Skeletal muscle cell (primary cell): ENCODE measurements at regions not wholly inside any gene's neighbourhood (a gene's known extent, or its start where the extent isn't known, plus 50 kb on each side); places are given as distances from the start of the nearest gene placed in this dataset.
A peak's percentile ranks its signal among the peaks of the same experiment; 100 is the strongest.

Experiments
- DNase-seq: peaks from one replicate; pipeline ENCODE4 v3.0.0-alpha.2; 2010; ENCODE audit warnings: low read depth
- H3K4me3 ChIP-seq: 2 replicates; pipeline ENCODE4 v1.5.1; 2011; ENCODE audit warnings: low read depth, mild to moderate bottlenecking, control low read depth, low read length, moderate library complexity

DNA sequence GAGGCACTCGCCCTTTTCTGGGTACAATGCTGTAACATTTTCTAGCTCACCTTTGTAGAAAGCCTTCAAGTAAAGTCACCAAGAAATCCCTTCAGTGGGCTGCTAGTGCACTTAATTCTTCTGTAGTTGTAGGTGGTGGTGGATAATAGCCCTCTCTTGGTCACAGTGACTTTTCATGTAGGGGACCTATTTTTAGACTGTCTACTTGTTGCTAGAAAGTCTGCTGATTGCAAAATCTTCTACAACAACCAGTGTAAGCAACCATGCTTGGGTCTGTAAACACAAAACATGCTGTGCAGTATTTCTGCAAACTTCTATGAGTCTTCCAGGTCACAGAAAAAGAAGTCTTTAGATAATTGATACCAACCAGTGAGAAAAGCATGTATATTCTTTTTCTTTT lies 55.6 kb downstream of the PBDC1 start:
- DNase-seq: no peak

DNA sequence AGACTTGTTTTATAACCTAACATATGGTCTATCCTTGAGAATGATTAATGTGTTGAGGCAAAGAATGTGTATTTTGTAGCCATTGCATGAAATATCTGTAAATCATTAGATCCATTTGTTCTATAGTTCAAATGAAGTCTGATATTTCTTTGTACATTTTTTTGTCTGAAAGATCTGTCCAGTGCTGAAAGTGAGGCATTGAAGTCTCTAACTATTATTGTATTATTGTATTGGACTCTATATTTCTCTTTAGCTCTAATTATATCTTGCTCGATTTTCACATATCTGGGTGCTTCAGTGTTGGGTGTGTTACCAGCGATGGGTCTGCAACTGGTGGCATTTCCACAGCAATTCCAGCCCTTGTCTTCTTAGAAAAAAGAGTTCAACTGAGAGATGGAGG lies 76.0 kb downstream of the PBDC1 start:
- H3K4me3 ChIP-seq: no peak overlapping the region
- no peak for DNase-seq

More for the DNA sequence above, 55.6 kb downstream of the PBDC1 start:
- no peak overlapping the region for H3K4me3 ChIP-seq

DNA sequence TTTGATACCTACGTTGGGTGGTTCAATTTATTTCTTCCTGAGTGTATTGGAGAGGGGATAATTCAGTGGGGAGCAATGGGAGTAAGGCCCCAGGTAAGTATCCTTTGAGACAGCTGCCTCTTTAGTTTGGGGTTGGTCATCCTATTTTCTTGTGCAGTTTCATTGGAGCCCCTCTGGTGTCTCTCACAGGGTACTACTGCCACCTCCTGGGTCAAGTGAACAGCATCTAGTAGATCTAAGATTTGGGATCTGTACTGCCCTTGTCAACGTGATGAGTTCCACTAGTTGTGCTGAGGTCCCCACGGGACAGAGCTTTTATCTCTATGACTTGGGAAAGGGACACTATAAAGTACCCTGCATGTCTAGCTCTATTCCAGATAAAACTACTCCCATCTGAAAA lies 80.6 kb downstream of the PBDC1 start:
- peak; percentile 7 for DNase-seq
- H3K4me3 ChIP-seq: no peak overlapping the region

DNA sequence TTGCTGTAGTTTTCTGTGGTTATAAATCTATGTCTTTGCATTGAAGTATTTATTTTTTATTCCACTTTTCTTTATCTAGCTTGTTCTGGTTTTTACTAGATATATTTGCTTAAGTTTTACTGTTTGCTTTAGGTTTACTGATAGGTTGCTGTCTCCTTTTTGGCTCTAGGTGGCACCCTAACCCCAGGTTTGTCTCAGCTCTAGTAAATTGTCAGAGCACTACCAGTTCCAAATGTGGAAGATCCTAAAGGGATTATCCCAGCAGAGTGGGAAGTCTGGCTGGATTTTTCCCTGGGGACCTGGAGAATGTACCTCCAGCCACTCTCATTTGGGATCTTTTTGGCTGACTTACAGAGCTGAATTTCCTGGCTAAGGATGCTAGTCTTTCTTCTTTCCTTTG lies 106.1 kb downstream of the PBDC1 start:
- no peak for DNase-seq
- no peak overlapping the region for H3K4me3 ChIP-seq
